H9 (cell line): ENCODE measurements at regions not wholly inside any gene's neighbourhood (a gene's known extent, or its start where the extent isn't known, plus 50 kb on each side); places are given as distances from the start of the nearest gene placed in this dataset.

Experiments used
- DNase-seq: peaks from one replicate; pipeline ENCODE4 v3.0.0-alpha.2; 2017
- H2AFZ ChIP-seq: one replicate; pipeline ENCODE4 v1.6.1; 2013; ENCODE audit warnings: mild to moderate bottlenecking, low read length, control low read depth, moderate library complexity
- H2AK5ac ChIP-seq: 2 replicates; pipeline ENCODE4 v1.6.1; 2013; ENCODE audit warnings: low read length, control low read depth, mixed read lengths; ENCODE audit not compliant: insufficient read length
- H2BK120ac ChIP-seq: one replicate; pipeline ENCODE4 v1.6.1; 2013; ENCODE audit warnings: low read depth, mild to moderate bottlenecking, low read length, control low read depth, inconsistent platforms; ENCODE audit not compliant: poor library complexity, severe bottlenecking
- H2BK12ac ChIP-seq: 2 replicates; pipeline ENCODE4 v1.6.1; 2013; ENCODE audit warnings: low read length, control low read depth, mixed read lengths, low read depth; ENCODE audit not compliant: insufficient read length
- H2BK15ac ChIP-seq: 2 replicates; pipeline ENCODE4 v1.6.1; 2013; ENCODE audit warnings: low read depth, low read length, control low read depth
- H2BK20ac ChIP-seq: one replicate; pipeline ENCODE4 v1.6.1; 2013; ENCODE audit warnings: low read depth, mild to moderate bottlenecking, low read length, control low read depth, inconsistent platforms; ENCODE audit not compliant: poor library complexity, severe bottlenecking
- H2BK5ac ChIP-seq: 2 replicates; pipeline ENCODE4 v1.6.1; 2013; ENCODE audit warnings: low read length, control low read depth, mixed read lengths; ENCODE audit not compliant: insufficient read length
- H3K14ac ChIP-seq: 2 replicates; pipeline ENCODE4 v1.6.1; 2013; ENCODE audit warnings: low read length, control low read depth; ENCODE audit not compliant: insufficient read depth
- H3K18ac ChIP-seq: 2 replicates; pipeline ENCODE4 v1.6.1; 2013; ENCODE audit warnings: low read depth, mild to moderate bottlenecking, mixed read lengths, low read length, control low read depth; ENCODE audit not compliant: insufficient read length
- H3K23ac ChIP-seq: 2 replicates; pipeline ENCODE4 v1.6.1; 2013; ENCODE audit warnings: low read length, control low read depth, mixed read lengths, low read depth; ENCODE audit not compliant: insufficient read length
- H3K23me2 ChIP-seq: 2 replicates; pipeline ENCODE4 v1.6.1; 2013; ENCODE audit warnings: low read depth, mild to moderate bottlenecking, mixed read lengths, low read length, control low read depth; ENCODE audit not compliant: insufficient read length, poor library complexity, severe bottlenecking
- H3K27ac ChIP-seq: 2 replicates; pipeline ENCODE4 v1.5.1; 2013; ENCODE audit warnings: low read length, control low read depth, mixed read lengths, low read depth; ENCODE audit not compliant: insufficient read length
- H3K27me3 ChIP-seq: 2 replicates; pipeline ENCODE4 v1.6.1; 2013; ENCODE audit warnings: low read length, control low read depth, inconsistent platforms; ENCODE audit not compliant: insufficient read depth
- H3K4ac ChIP-seq: 2 replicates; pipeline ENCODE4 v1.6.1; 2013; ENCODE audit warnings: low read depth, mild to moderate bottlenecking, control low read depth, inconsistent platforms, low read length, moderate library complexity
- H3K4me1 ChIP-seq: 2 replicates; pipeline ENCODE4 v1.6.1; 2013; ENCODE audit warnings: low read length, control low read depth, inconsistent platforms; ENCODE audit not compliant: insufficient read depth
- H3K4me2 ChIP-seq: 2 replicates; pipeline ENCODE4 v1.6.1; 2013; ENCODE audit warnings: low read length, control low read depth, mixed read lengths; ENCODE audit not compliant: insufficient read length, insufficient read depth
- H3K56ac ChIP-seq: 2 replicates; pipeline ENCODE4 v1.6.1; 2013; ENCODE audit warnings: low read depth, mild to moderate bottlenecking, mixed read lengths, low read length, control low read depth; ENCODE audit not compliant: insufficient read length
- H3K79me1 ChIP-seq: 2 replicates; pipeline ENCODE4 v1.6.1; 2013; ENCODE audit warnings: low read depth, mild to moderate bottlenecking, moderate library complexity, low read length, control low read depth, inconsistent platforms; ENCODE audit not compliant: insufficient read depth, poor library complexity, severe bottlenecking
- H3K79me2 ChIP-seq: 2 replicates; pipeline ENCODE4 v1.6.1; 2013; ENCODE audit warnings: low read length, control low read depth, inconsistent platforms; ENCODE audit not compliant: insufficient read depth
- H3K9ac ChIP-seq: 2 replicates; pipeline ENCODE4 v1.6.1; 2013; ENCODE audit warnings: low read length, control low read depth, mixed read lengths; ENCODE audit not compliant: insufficient read length; ENCODE audit errors: extremely low read depth
- H3K9me3 ChIP-seq: one replicate; pipeline ENCODE4 v1.6.1; 2013; ENCODE audit warnings: low read depth, low read length, inconsistent platforms; ENCODE audit not compliant: control insufficient read depth
- H3T11ph ChIP-seq: one replicate; pipeline ENCODE4 v1.6.1; 2013; ENCODE audit warnings: mild to moderate bottlenecking, low read length, control low read depth, inconsistent platforms
- H4K20me1 ChIP-seq: one replicate; pipeline ENCODE4 v1.6.1; 2013; ENCODE audit not compliant: control insufficient read depth, insufficient read length, insufficient read depth
- H4K5ac ChIP-seq: 2 replicates; pipeline ENCODE4 v1.6.1; 2013; ENCODE audit warnings: low read depth, mild to moderate bottlenecking, mixed read lengths, low read length, control low read depth; ENCODE audit not compliant: insufficient read length
- H4K8ac ChIP-seq: replicated peaks from 2 replicates; pipeline ENCODE4 v1.6.1; 2013; ENCODE audit warnings: low read length, control low read depth, mixed read lengths, low read depth; ENCODE audit not compliant: insufficient read length
- H4K91ac ChIP-seq: 2 replicates; pipeline ENCODE4 v1.6.1; 2013; ENCODE audit warnings: low read depth, mild to moderate bottlenecking, moderate library complexity, mixed read lengths, low read length, control low read depth; ENCODE audit not compliant: insufficient read length
- H3K27ac Mint-ChIP-seq, 3 experiments: 2 replicates in 2 of 3; 3 replicates in 1 of 3; pipeline ENCODE4 v1.8.0; 2020 to 2021; ENCODE audit warnings: mixed read lengths in 3 of 3, mild to moderate bottlenecking in 1 of 3, moderate library complexity in 1 of 3
- H3K27me3 Mint-ChIP-seq: 2 replicates; pipeline ENCODE4 v1.8.0; 2021; ENCODE audit warnings: low read depth, mild to moderate bottlenecking, moderate library complexity, mixed read lengths
- H3K36me3 Mint-ChIP-seq, 3 experiments: 2 replicates in 2 of 3; 3 replicates in 1 of 3; pipeline ENCODE4 v1.8.0; 2020 to 2021; ENCODE audit warnings: low read depth in 3 of 3, mixed read lengths in 3 of 3; ENCODE audit not compliant: insufficient read depth in 1 of 3
- H3K4me1 Mint-ChIP-seq, 2 experiments: 2 replicates each; pipeline ENCODE4 v1.8.0; 2020; ENCODE audit warnings: mixed read lengths in 2 of 2
- H3K4me3 Mint-ChIP-seq, 2 experiments: 2 replicates in 1 of 2; 3 replicates in 1 of 2; pipeline ENCODE4 v1.8.0; 2020 to 2021; ENCODE audit warnings: mild to moderate bottlenecking in 2 of 2, mixed read lengths in 2 of 2, moderate library complexity in 1 of 2
- H3K9me3 Mint-ChIP-seq, 2 experiments: 2 replicates in 1 of 2; 3 replicates in 1 of 2; pipeline ENCODE4 v1.8.0; 2020; ENCODE audit warnings: mild to moderate bottlenecking in 2 of 2, mixed read lengths in 2 of 2, moderate library complexity in 1 of 2
- WGBS: extraction: QIAGEN DNeasy Blood & Tissue Kit; methylation state at CpG from one replicate; pipeline ENCODE4 v1.1.7; 2013; ENCODE audit warnings: missing lambda C conversion rate, low lambda C conversion rate, mixed read lengths; ENCODE audit not compliant: insufficient read length; ENCODE audit errors: extremely low coverage; 5-methylcytosine and 5-hydroxymethylcytosine counted together
- TF ChIP-seq, protein P1 (sequence below): fragments of 200-600 bp; sonication (generic); conservative IDR thresholded peaks from 3 replicates; pipeline ENCODE4 v1.8.0; 2021; ENCODE audit warnings: antibody characterized with exemption, mild to moderate bottlenecking

- Histone ChIP-seq H3K4me2 (no peak overlapping the region), H3K79me1 (no peaks in the 10 kb centered on the region), H2BK120ac (no peak overlapping the region), H2BK15ac (no peak overlapping the region), H3K27ac (no peak overlapping the region), H4K8ac (no peak overlapping the region), H3K18ac (no peak overlapping the region), H3K4ac (no peak overlapping the region), H4K91ac (no peak overlapping the region), H2BK20ac (no peak overlapping the region), H3K14ac (no peak overlapping the region), H2BK12ac (no peak overlapping the region), H3T11ph (no peak overlapping the region), H3K4me1 (no peaks in the 10 kb centered on the region), H2AFZ (no peak overlapping the region), H2BK5ac (no peak overlapping the region), H3K79me2 (no peaks in the 10 kb centered on the region), H4K20me1 (no peaks in the 10 kb centered on the region), H3K9me3 (no peaks in the 10 kb centered on the region), H2AK5ac (no peak overlapping the region), H3K27me3 (no peaks in the 10 kb centered on the region), H3K23ac (no peak overlapping the region), H3K56ac (no peak overlapping the region), H3K9ac (no peak overlapping the region), H3K23me2 (no peaks in the 10 kb centered on the region), H4K5ac (no peak overlapping the region)
- no peaks in the 10 kb centered on the region for H3K27me3 Mint-ChIP-seq
- peaks cover 3 to 14% (median 12%) of the 10 kb centered on the region in 3 experiments for H3K36me3 Mint-ChIP-seq
- no peak for DNase-seq
- TF ChIP-seq, protein P1, sequence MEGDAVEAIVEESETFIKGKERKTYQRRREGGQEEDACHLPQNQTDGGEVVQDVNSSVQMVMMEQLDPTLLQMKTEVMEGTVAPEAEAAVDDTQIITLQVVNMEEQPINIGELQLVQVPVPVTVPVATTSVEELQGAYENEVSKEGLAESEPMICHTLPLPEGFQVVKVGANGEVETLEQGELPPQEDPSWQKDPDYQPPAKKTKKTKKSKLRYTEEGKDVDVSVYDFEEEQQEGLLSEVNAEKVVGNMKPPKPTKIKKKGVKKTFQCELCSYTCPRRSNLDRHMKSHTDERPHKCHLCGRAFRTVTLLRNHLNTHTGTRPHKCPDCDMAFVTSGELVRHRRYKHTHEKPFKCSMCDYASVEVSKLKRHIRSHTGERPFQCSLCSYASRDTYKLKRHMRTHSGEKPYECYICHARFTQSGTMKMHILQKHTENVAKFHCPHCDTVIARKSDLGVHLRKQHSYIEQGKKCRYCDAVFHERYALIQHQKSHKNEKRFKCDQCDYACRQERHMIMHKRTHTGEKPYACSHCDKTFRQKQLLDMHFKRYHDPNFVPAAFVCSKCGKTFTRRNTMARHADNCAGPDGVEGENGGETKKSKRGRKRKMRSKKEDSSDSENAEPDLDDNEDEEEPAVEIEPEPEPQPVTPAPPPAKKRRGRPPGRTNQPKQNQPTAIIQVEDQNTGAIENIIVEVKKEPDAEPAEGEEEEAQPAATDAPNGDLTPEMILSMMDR, result no peak
- peaks cover 14% of the 10 kb centered on the region in 2 experiments; a peak in 4 of 5 replicates for H3K9me3 Mint-ChIP-seq
- no peak overlapping the region for H3K27ac Mint-ChIP-seq
- no peaks in the 10 kb centered on the region for H3K4me1 Mint-ChIP-seq
- no peak overlapping the region for H3K4me3 Mint-ChIP-seq
- WGBS, result no CpG with 5 or more reads among the region's 2 CpGs
Observed at GRCh38 chr5:91691592-91691991, 308.5 kb upstream of the ARRDC3 start.
